Activated CD4-positive, alpha-beta T cell treated with anti-CD3 and anti-CD28 coated beads, Interleukin-2, amount 10 ng/mL, durations not matched to agents 24 days and 14 days (primary cell): ENCODE measurements at regions not wholly inside any gene's neighbourhood (a gene's known extent, or its start where the extent isn't known, plus 50 kb on each side); places are given as distances from the start of the nearest gene placed in this dataset.

ENCODE experiments used
- DNase-seq: peaks from one replicate; pipeline ENCODE4 v3.0.0; 2022
- H3K27ac Mint-ChIP-seq: one replicate; pipeline ENCODE4 v1.8.0; 2022; ENCODE audit warnings: mild to moderate bottlenecking, mixed read lengths
- H3K27me3 Mint-ChIP-seq: one replicate; pipeline ENCODE4 v1.8.0; 2022; ENCODE audit warnings: mixed read lengths
- H3K36me3 Mint-ChIP-seq: one replicate; pipeline ENCODE4 v1.8.0; 2022; ENCODE audit warnings: low read depth, mild to moderate bottlenecking, mixed read lengths
- H3K4me1 Mint-ChIP-seq: one replicate; pipeline ENCODE4 v1.8.0; 2021; ENCODE audit warnings: mixed read lengths
- H3K4me3 Mint-ChIP-seq: one replicate; pipeline ENCODE4 v1.8.0; 2022; ENCODE audit warnings: mild to moderate bottlenecking, moderate library complexity, mixed read lengths
- H3K9me3 Mint-ChIP-seq: one replicate; pipeline ENCODE4 v1.8.0; 2021; ENCODE audit warnings: mixed read lengths
- intact Hi-C: fragments of 100-400 bp; cut with micrococcal nuclease; formaldehyde crosslinking; loops from one replicate; pipeline ENCODE4 v1.15.1; 2023

DNA sequence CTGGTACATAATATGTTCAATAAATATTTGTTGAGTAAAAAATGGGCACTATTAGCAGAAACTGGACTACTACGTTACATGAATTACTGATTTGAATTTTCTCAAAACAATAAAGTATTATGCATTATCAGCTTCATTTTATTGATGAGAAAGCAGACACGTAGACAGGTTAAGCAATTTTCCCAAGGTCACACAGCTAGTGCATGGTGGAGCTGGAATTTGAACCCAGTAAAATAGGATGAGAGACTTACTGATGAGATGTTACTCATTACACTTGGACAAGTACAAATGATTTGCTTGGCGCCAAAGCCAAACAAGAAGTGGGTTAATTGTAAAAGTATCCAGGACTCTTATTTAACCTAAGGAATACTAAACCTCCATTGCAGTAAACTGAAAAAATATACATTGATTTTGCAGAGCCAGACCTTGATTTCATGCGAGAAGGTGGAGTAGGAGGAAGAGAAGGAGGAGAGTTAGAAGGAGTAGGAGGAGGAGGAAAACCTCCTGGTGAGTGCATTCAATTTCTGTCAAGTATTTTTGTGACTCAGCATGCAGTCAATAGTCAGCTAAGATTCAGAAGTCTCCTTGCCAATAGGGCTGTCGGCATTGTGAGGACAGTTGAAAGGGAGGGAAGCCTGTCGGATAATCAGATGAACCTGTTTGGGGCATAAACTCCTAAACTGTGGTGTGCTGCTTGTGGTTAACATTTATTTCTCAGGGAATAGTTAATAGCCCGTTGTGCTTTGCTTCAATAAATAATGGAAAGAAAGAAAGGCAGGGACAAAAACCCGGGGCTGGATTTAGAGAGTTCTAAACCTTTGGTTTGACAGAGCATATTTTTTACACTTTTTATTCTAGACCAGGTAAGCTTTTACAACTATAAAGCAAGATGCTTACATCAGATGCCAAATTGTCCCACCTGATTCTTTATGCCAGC, 77.0 kb upstream of the TACR1 start:
- H3K27ac Mint-ChIP-seq: no peak overlapping the region

DNA sequence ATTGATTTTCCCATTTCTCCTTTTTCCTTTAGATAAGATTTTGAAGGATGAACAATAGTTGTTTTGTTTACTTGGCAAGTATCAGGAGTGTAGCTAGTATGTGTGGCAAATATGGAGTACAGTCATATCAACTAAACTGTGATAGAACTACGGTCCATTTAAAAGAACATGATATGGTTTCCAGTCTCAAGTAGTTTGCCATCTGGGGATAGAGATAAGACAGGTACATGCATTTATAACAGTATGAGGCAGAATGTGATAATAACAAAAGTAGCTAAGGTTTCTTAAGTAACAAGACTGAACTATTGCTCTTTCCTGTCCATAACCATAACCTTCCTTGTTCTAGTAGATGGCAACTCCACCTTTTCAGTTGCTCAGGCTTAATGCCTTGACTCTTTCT, 75.6 kb upstream of the TACR1 start:
- Mint-ChIP-seq H3K27ac (no peak overlapping the region), H3K27me3 (no peaks in the 10 kb centered on the region), H3K36me3 (no peaks in the 10 kb centered on the region), H3K4me1 (no peaks in the 10 kb centered on the region), H3K4me3 (no peak overlapping the region), H3K9me3 (no peaks in the 10 kb centered on the region)
- intact Hi-C loops: no loop called here
- DNase-seq: no peak

More for the DNA sequence above, 77.0 kb upstream of the TACR1 start:
- Mint-ChIP-seq H3K4me3 (no peak overlapping the region), H3K27me3 (no peaks in the 10 kb centered on the region), H3K36me3 (no peaks in the 10 kb centered on the region), H3K4me1 (no peaks in the 10 kb centered on the region), H3K9me3 (no peaks in the 10 kb centered on the region)
- no peak for DNase-seq
- intact Hi-C loops: no loop called here

DNA sequence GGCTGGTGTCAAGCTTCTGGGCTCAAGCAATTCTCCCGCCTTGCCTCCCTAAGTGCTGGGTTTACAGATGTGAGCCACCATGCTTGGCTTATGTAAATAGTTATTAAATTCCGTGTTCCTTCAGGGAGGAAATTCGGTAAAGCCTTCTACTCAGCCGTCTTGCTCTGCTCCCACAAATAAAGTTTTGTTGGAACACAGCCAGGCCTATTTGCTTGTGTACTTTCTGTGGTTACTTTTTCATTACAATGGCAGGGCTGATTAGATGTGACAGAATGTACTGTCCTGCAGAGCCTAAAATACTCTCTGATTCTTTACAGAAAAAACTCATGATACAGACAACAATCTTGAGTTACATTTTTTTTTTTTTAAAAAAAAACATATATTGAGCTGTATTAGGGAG, 68.8 kb upstream of the TACR1 start:
- Mint-ChIP-seq H3K36me3 (no peaks in the 10 kb centered on the region), H3K27ac (no peak overlapping the region), H3K4me1 (no peaks in the 10 kb centered on the region), H3K27me3 (no peaks in the 10 kb centered on the region), H3K9me3 (peaks cover 3% of the 10 kb centered on the region), H3K4me3 (no peak overlapping the region)
- DNase-seq: no peak
- intact Hi-C loops: no loop called here

DNA sequence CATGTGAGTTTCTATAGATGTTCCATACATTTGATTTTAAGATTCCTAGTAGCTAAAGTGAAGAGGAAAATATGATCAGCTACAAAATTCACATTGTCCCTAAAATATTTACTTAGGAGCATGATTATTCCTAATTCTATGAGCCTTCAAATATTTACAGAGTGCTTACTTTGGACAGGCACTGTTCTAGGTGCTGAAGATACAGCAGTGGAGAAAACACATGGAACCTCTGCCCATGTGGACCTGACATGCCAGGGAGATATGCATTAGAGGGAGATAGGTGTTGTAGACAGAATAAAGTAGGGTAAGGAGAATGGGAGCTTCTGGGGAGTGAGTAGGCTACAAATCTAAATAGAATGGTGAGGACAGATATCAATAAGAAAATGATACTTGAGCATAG, 62.6 kb upstream of the TACR1 start:
- Mint-ChIP-seq H3K36me3 (no peaks in the 10 kb centered on the region), H3K9me3 (peaks cover 3% of the 10 kb centered on the region), H3K4me1 (no peaks in the 10 kb centered on the region), H3K27ac (no peak overlapping the region), H3K27me3 (peaks cover 2% of the 10 kb centered on the region), H3K4me3 (no peak overlapping the region)
- no peak for DNase-seq
- intact Hi-C loops: no loop called here

DNA sequence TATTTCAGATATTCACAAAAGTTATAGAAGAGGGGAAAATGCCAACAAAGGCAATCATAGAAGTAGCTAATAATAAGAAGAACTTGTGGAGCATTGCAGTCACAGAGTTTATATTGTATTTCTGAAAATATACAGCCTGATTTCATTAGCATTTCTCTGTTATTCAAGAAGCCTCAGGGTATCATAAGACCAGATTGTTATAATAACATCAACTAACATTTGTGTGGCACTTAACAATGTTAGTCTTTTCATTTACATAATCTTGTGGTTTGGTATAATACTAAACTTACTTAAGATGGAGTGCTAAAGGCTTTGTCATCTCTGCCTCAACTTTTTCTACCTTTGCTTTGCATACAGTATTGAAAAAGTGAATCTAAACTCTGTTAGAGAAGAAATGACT, 61.6 kb upstream of the TACR1 start:
- no peak for DNase-seq
- Mint-ChIP-seq H3K36me3 (no peaks in the 10 kb centered on the region), H3K27me3 (peaks cover 2% of the 10 kb centered on the region), H3K4me3 (no peak overlapping the region), H3K9me3 (peaks cover 3% of the 10 kb centered on the region), H3K27ac (no peak overlapping the region), H3K4me1 (no peaks in the 10 kb centered on the region)
- intact Hi-C loops: no loop called here

DNA sequence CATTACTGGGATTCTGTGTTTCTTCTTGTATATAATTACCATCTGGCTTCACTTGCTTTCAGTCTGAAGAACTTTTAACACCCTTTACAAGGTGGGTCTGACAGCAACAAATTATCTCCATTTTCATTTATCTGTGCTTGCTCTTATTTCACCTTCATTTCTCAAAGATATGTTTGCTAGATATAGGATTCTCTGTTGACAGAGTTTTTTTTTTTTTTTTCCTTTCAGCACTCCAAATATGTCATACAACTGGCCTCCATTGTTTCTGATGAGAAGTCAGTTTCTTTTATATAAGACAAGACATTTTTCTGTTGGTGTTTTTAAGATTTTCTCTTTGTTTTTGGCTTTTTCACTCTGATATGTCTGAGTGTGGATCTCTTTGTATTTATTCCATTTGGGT, 59.3 kb upstream of the TACR1 start:
- Mint-ChIP-seq H3K4me3 (no peak overlapping the region), H3K9me3 (peaks cover 3% of the 10 kb centered on the region), H3K27me3 (peaks cover 2% of the 10 kb centered on the region)

DNA sequence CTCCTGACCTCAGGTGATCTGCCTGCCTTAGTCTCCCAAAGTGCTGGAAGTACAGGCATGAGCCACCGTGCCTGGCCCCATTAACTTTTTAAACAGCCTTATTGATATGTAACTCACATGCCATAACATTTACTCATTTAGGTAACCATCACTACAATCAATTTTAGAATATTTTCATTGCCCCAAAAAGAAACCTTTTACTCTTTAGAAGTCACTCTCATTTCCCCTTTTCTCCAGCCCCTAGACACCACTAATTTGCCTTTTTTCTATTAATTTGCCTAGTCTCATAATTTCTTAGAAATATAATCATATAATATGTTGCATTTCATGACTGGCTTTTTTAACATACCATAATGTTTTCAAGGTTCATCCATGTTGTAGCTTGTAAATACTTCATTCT, 57.2 kb upstream of the TACR1 start:
- intact Hi-C loops: no loop called here
- H3K36me3 Mint-ChIP-seq: no peaks in the 10 kb centered on the region
- peaks cover 2% of the 10 kb centered on the region for H3K27me3 Mint-ChIP-seq
- H3K9me3 Mint-ChIP-seq: peaks cover 3% of the 10 kb centered on the region
- no peaks in the 10 kb centered on the region for H3K4me1 Mint-ChIP-seq
- H3K27ac Mint-ChIP-seq: no peak overlapping the region
- DNase-seq: no peak
- H3K4me3 Mint-ChIP-seq: no peak overlapping the region

More for the DNA sequence above, 59.3 kb upstream of the TACR1 start:
- H3K36me3 Mint-ChIP-seq: no peaks in the 10 kb centered on the region
- DNase-seq: no peak
- intact Hi-C loops: no loop called here
- H3K27ac Mint-ChIP-seq: no peak overlapping the region
- H3K4me1 Mint-ChIP-seq: no peaks in the 10 kb centered on the region

DNA sequence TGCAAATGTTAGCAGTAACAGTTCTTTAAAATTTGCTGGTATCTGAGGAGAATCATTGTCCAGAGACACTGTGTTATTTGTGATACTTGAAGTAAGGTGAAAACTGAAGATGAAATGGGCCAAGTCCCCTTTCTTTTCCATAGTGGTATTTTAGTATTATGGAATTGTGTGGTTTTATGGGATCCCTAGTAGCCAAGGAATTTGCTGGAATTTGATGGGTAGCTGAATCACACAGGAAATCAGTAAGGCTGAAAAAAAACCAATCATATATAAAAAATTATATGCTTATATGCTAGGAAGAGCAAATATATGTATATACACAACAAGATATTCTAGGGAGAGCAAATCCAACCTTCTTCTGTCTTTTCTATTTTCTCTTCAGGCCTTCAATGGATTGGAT, 54.2 kb upstream of the TACR1 start:
- Mint-ChIP-seq H3K36me3 (no peaks in the 10 kb centered on the region), H3K27me3 (peaks cover under 1% of the 10 kb centered on the region)
- intact Hi-C loops: no loop called here

DNA sequence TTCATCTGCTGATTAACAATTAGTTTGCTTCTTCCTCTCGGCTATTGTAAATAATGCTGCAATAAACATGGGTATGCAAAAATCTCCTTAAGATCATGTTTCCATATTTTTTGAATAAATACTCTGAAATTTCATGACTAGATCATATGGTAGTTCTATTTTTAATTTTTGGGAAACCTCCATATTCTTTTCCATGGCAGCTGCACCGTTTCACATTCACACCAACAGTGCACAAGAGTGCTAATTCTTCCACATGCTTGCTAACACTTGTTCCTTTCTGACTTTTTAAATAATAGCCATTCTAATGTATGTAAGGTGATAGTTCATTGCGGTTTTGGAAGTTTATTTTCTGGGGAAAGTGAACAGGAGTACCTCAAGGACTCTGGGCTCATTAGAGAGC, 52.6 kb upstream of the TACR1 start:
- no peaks in the 10 kb centered on the region for H3K9me3 Mint-ChIP-seq
- H3K36me3 Mint-ChIP-seq: no peaks in the 10 kb centered on the region
- H3K27ac Mint-ChIP-seq: no peak overlapping the region
- DNase-seq: no peak
- intact Hi-C loops: no loop called here
- no peaks in the 10 kb centered on the region for H3K4me1 Mint-ChIP-seq
- no peaks in the 10 kb centered on the region for H3K27me3 Mint-ChIP-seq
- H3K4me3 Mint-ChIP-seq: no peak overlapping the region

More for the DNA sequence above, 54.2 kb upstream of the TACR1 start:
- no peak for DNase-seq
- no peaks in the 10 kb centered on the region for H3K4me1 Mint-ChIP-seq
- H3K27ac Mint-ChIP-seq: no peak overlapping the region
- no peak overlapping the region for H3K4me3 Mint-ChIP-seq
- H3K9me3 Mint-ChIP-seq: no peaks in the 10 kb centered on the region
